ENCODE measurements at regions not wholly inside any gene's neighbourhood (a gene's known extent, or its start where the extent isn't known, plus 50 kb on each side); places are given as distances from the start of the nearest gene placed in this dataset.
"Not testable (repeated sequence)": the region's sequence is repeated elsewhere in the genome, so short reads cannot be mapped to it uniquely, and the experiment has no call there.

DNA sequence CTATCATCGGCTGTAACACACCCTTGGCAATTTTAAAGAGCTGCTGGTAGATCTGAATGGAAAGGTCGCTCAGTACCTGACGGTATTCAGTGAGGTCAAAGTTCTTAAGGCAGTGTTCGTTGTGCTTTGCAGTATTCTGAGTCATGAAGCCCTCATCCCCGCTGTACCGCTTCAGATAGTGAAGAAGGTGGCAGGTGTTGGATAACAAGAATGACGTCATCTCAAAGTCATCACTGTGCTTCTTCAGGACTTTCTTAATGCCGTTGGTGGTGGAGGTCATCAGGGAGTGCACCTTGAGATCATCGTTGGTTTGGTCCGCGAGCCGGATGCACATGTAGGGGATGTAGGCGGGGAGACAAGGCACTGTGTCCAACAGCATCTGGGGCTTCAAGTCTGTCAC is 1522.8 kb downstream of the FOXD4L5 start:
- not testable (repeated sequence) for H3K9me3 ChIP-seq (ENCODE audit: severe bottlenecking); H3K27ac ChIP-seq (ENCODE audit: poor library complexity, severe bottlenecking); H3K4me3 ChIP-seq (ENCODE audit: severe bottlenecking); H3K4me1 ChIP-seq (ENCODE audit: insufficient read depth, poor library complexity, severe bottlenecking); H3K36me3 ChIP-seq (ENCODE audit: low read depth); DNase-seq (ENCODE audit: low spot score); H3K27me3 ChIP-seq (ENCODE audit: insufficient read depth, poor library complexity, severe bottlenecking); ATAC-seq (ENCODE audit: low read depth)

DNA sequence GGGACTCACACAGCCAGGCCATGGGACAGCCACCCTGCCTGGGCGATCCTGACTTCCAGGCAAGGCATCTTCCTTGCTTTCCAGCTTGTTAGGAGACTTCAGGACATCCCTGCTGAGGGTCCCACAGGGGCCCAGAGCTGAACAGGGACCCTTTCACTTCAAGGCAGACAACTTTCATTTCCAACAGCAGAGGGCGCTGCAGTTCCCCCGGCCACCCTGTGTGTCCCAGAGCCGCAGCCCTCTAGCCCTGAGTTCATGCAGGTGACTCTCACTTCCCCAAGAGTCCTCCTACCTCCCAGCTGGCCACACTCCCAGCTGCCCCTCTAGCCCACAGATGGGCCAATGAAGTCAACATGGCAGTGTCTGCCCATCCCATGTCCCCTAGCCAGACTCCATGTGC is 1556.0 kb downstream of the FOXD4L5 start:
- not testable (repeated sequence) for H3K27ac ChIP-seq (ENCODE audit: poor library complexity, severe bottlenecking); DNase-seq (ENCODE audit: low spot score); H3K27me3 ChIP-seq (ENCODE audit: insufficient read depth, poor library complexity, severe bottlenecking); H3K9me3 ChIP-seq (ENCODE audit: severe bottlenecking); H3K4me1 ChIP-seq (ENCODE audit: insufficient read depth, poor library complexity, severe bottlenecking); H3K4me3 ChIP-seq (ENCODE audit: severe bottlenecking); ATAC-seq (ENCODE audit: low read depth); H3K36me3 ChIP-seq (ENCODE audit: low read depth)

DNA sequence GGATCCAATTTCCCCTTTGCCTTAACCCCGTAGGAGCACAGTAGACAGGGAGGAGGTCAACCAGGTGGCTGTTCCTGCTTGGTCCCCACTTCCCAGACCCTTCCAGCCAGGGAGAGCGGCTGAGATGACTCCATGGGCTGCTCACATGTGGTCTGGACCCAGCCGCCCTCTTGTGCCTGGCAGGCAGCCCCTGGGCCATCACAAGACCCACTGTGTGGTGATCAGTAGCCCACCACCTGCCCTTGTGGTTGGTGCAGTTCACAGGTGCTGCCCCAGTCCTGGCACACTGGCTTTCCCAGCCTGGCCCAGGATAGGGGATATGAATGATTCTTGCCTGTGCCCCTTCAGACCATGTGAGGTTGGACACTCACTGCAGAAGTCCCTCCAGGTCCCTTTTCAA is 1556.7 kb downstream of the FOXD4L5 start:
- no peaks in the 10 kb centered on the region for H3K9me3 ChIP-seq (ENCODE audit: severe bottlenecking)
- no peak overlapping the region for H3K4me3 ChIP-seq (ENCODE audit: severe bottlenecking)
- H3K36me3 ChIP-seq (ENCODE audit: low read depth): no peaks in the 10 kb centered on the region
- H3K4me1 ChIP-seq (ENCODE audit: insufficient read depth, poor library complexity, severe bottlenecking): no peaks in the 10 kb centered on the region
- TF ChIP-seq, protein P1, sequence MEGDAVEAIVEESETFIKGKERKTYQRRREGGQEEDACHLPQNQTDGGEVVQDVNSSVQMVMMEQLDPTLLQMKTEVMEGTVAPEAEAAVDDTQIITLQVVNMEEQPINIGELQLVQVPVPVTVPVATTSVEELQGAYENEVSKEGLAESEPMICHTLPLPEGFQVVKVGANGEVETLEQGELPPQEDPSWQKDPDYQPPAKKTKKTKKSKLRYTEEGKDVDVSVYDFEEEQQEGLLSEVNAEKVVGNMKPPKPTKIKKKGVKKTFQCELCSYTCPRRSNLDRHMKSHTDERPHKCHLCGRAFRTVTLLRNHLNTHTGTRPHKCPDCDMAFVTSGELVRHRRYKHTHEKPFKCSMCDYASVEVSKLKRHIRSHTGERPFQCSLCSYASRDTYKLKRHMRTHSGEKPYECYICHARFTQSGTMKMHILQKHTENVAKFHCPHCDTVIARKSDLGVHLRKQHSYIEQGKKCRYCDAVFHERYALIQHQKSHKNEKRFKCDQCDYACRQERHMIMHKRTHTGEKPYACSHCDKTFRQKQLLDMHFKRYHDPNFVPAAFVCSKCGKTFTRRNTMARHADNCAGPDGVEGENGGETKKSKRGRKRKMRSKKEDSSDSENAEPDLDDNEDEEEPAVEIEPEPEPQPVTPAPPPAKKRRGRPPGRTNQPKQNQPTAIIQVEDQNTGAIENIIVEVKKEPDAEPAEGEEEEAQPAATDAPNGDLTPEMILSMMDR (IDR thresholded peaks at IDR 0.05; ENCODE audit: poor library complexity, severe bottlenecking): no peak
- DNase-seq (ENCODE audit: low spot score): no peak
- no peak for ATAC-seq (ENCODE audit: low read depth)
- no peaks in the 10 kb centered on the region for H3K27me3 ChIP-seq (ENCODE audit: insufficient read depth, poor library complexity, severe bottlenecking)
- H3K27ac ChIP-seq (ENCODE audit: poor library complexity, severe bottlenecking): no peak overlapping the region

DNA sequence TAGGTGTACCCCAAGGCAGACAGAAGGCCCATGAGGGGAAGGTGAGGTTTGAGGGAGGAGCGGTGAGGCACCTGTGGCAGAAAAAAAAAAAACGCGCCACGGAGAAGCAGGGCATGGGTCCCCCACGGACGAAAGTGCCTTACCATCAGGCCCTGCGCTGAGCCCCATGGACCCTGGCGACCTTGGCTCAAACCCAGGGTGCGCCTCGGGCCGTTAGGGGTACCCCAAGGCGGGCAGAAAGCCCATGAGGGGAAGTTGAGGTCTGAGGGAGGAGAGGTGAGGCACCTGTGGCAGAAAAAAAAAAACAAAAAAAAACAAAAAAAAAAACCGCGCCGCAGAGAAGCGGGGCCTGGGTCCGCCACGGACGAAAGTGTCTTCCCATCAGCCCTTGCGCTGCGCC is 1576.7 kb downstream of the FOXD4L5 start:
- not testable (repeated sequence) for H3K27ac ChIP-seq (ENCODE audit: poor library complexity, severe bottlenecking); H3K4me3 ChIP-seq (ENCODE audit: severe bottlenecking); H3K27me3 ChIP-seq (ENCODE audit: insufficient read depth, poor library complexity, severe bottlenecking); DNase-seq (ENCODE audit: low spot score); ATAC-seq (ENCODE audit: low read depth); H3K36me3 ChIP-seq (ENCODE audit: low read depth); H3K9me3 ChIP-seq (ENCODE audit: severe bottlenecking); H3K4me1 ChIP-seq (ENCODE audit: insufficient read depth, poor library complexity, severe bottlenecking)

DNA sequence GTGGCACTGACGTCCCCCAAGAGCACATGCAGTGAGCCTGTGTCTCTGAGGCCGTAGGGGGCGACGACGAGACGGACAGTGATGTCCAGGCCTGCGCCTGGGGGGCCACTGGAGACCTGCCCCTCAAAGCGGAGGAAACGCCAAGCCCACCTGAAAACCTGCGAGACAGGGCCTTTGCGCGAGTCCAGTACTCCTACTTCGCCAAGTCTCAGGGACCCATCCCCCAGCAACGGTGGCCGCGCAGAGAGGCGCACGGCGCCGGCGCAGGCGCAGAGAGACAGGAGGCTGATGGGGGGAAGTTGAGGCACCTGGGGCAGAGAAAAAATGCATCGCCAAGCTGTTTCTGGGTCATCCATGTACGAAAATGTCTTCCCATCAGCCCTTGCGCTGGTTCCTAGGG is 1580.6 kb downstream of the FOXD4L5 start:
- not testable (repeated sequence) for H3K4me1 ChIP-seq (ENCODE audit: insufficient read depth, poor library complexity, severe bottlenecking); DNase-seq (ENCODE audit: low spot score); ATAC-seq (ENCODE audit: low read depth); H3K9me3 ChIP-seq (ENCODE audit: severe bottlenecking); H3K27ac ChIP-seq (ENCODE audit: poor library complexity, severe bottlenecking); H3K4me3 ChIP-seq (ENCODE audit: severe bottlenecking); H3K27me3 ChIP-seq (ENCODE audit: insufficient read depth, poor library complexity, severe bottlenecking); H3K36me3 ChIP-seq (ENCODE audit: low read depth)

DNA sequence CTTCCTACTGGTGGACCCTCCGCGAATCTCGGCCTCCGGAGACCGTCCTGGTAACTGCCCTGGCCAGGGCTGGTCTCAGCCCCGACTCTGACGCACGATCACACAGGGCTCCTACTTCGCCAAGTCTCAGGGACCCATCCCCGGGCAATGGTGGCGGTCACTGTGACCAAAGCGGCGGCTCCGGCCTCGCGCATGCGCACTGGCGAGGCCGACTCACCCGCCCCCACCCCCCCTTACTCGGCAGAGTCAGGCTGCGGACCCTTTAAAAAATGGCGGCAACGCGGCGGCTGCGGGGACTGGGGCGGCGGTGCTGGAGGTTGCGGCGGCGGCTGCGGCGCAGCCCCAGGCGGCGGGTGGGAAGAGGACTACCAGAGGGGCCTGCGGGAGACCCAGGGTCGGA is 1581.3 kb downstream of the FOXD4L5 start:
- not testable (repeated sequence) for H3K36me3 ChIP-seq (ENCODE audit: low read depth); DNase-seq (ENCODE audit: low spot score); H3K27me3 ChIP-seq (ENCODE audit: insufficient read depth, poor library complexity, severe bottlenecking); H3K9me3 ChIP-seq (ENCODE audit: severe bottlenecking); H3K4me1 ChIP-seq (ENCODE audit: insufficient read depth, poor library complexity, severe bottlenecking); ATAC-seq (ENCODE audit: low read depth); H3K27ac ChIP-seq (ENCODE audit: poor library complexity, severe bottlenecking)
- peak overlapping the region; percentile 33 for H3K4me3 ChIP-seq (ENCODE audit: severe bottlenecking)

DNA sequence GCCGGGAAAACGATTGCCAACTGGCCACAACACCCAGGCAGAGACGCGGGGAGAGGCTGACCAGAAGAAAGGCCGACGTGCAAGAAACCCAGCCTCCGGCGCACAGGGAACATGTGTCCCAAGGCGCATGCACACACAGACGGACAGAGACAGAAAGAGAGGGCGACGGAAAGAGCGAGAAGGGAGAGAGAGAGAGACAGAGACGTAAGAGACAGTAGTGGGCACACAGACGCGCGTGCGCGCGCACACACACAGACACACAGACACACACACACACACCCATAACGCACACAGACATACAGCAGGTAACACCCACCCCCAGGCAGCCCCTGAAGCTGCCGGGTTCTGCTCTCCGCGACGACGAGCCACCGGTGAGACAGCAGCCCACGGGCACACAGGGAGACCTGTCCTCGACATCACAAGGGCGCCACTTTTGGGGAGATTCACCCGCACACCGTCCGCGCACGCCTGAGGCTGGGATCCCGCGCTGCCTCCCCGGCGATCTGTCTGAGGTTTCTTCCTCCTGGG is 1581.8 kb downstream of the FOXD4L5 start:
- DNase-seq (ENCODE audit: low spot score); H3K36me3 ChIP-seq (ENCODE audit: low read depth); H3K9me3 ChIP-seq (ENCODE audit: severe bottlenecking); H3K27me3 ChIP-seq (ENCODE audit: insufficient read depth, poor library complexity, severe bottlenecking); H3K4me1 ChIP-seq (ENCODE audit: insufficient read depth, poor library complexity, severe bottlenecking); H3K27ac ChIP-seq (ENCODE audit: poor library complexity, severe bottlenecking); ATAC-seq (ENCODE audit: low read depth): not testable (repeated sequence)
- H3K4me3 ChIP-seq (ENCODE audit: severe bottlenecking): peak overlapping the region; percentile 33
